ENCODE measurements at regions not wholly inside any gene's neighbourhood (a gene's known extent, or its start where the extent isn't known, plus 50 kb on each side); places are given as distances from the start of the nearest gene placed in this dataset.

DNA sequence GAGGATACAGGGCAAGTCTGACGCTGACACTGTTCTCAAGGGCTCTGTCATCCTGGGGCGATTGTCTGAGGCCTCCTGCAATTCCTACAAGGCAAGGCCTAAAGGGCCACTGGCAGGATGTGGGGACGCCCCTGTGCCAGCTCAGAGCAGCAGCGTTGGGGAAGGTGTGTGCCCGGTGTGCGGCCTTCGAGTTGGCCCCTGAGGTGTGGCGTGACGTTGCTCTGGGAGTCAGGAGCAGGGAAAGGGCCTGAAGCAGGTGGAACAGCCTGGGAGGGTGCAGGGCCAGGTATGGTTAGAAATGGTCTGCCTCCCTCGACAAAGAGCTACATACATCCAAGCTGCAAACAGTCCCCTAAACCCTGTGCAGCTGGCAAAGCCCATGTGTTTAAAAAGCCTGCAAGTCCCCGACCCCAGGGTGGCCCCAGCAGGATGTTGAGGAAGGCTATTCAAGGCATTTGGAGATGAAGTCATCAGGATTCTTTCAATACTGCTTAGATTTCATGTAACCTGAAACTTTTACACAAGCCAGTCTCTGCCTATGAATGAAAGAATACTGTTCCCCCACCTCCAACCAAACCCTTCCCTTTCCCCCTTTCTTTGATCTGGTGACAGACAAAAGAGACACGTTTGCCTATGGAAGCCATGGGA lies 142.5 kb upstream of the TNS3 start:
- DNase-seq (ENCODE audit: low spot score), result peak; percentile 75

- no peak for DNase-seq (ENCODE audit: low spot score)
Observed at GRCh38 chr7:47722126-47722525, 140.2 kb upstream of the TNS3 start.

GRCh38 chr7:47721670-47722069 lies 139.8 kb upstream of the TNS3 start:
- DNase-seq (ENCODE audit: low spot score), result no peak

- no peak for DNase-seq (ENCODE audit: low spot score)
Observed at GRCh38 chr7:47720907-47721244, 139.0 kb upstream of the TNS3 start.

GRCh38 chr7:47720141-47720906 lies 138.4 kb upstream of the TNS3 start:
- no peak for DNase-seq (ENCODE audit: low spot score)

GRCh38 chr7:47719675-47720074 lies 137.8 kb upstream of the TNS3 start:
- no peak for DNase-seq (ENCODE audit: low spot score)

DNA sequence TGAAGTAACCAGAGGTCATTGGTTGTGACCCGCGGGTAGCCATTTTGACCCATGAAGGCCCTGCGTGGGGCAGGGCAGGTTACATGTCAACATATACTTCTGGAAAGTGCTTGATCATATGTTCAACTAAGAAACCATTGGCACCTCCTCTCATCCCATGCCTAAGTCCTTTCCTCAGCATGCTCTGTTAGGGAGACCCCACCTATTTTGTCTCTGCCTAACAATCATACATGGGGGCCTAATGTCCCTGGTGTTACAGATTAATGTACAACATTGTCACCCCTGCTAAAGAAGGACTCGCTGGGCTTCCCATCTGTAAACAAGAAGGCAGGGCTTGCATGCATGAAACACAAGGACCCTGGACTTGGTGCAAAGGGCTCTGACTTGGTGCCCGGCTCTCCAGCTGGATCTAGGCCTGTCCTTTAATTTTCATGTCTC lies 133.7 kb upstream of the TNS3 start:
- no peak for DNase-seq (ENCODE audit: low spot score)

DNA sequence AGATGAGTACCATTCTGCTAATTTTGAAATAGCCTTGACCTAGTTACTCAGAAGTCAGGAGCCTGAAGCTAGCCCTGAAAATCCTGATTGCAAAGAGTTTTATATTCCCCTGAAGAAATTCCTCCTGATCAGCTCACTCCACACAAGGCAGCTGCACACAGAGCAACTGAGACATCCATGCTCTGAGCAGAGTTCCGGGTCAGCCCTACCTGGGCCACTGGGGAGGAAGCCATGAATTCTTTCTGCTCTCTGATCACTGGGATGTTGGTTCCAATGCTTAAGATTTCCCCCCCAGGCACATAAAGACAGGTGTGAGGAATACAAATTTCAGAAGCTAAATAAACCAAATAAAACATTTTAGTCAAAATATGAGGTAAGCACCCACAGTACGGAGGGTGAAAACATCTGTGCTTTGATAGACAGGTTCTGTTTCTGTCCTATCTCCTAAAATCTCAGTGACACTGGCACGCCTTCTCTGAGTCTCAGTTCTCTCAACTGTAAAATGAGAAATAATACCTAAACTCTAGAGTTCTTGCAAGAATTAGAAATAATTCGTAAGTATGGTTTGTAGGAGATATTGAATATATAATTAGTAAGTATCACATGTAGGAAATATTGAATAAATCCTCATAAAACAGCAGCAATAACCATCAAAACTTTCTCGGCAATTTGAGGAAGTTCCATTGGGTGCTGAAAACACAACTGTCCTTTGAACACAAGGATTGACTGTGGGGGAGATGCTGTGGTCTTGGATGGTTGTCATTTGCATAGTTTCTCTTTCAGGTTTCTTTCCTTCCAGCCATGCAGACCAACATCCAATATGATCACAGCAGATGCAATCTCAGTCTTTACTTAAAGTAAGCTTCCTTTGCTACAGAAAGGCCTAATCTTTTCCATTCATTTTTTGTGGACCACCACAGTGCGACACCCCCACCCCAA lies 133.0 kb upstream of the TNS3 start:
- DNase-seq (ENCODE audit: low spot score), result no peak

DNA sequence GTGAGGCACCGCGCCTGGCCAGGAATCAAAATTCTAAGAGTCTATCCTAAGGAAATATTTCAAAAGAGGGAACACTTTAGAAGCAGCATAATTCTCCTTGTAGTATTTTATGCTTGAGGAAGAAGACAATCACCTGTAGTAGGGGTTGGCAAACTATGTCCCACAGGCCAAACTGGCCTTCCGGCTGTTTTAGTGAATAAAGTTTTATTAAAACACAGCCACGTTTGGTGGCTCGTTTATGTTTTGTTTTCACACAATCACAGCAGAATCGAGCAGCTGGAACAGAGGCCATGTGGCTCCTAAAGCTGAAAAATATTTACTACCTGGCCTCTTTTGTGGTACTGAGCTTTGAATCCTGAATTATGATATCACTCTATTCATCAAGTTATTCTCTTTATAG lies 131.7 kb upstream of the TNS3 start:
- DNase-seq (ENCODE audit: low spot score), result no peak

GRCh38 chr7:47712416-47712815 lies 130.5 kb upstream of the TNS3 start:
- no peak for DNase-seq (ENCODE audit: low spot score)

DNA sequence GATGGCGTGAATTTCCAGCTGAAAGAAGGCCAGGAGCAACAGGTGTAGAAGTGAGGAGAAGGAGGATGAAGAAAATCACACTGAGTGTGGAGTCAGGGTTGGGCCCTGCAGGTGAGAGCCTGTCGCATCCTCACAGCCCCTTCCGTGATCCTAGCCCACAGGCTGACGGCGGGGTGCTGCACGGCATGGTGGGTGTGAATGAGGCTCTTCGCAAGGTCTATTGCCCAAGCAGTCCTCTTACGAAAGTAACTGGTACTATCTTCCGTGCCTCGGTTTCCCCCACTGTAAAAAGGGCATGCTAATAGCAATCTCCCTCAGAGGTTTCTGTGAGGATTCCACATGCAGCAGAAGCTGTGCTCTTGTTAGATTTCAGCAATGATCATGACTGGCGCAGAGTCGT lies 129.9 kb upstream of the TNS3 start:
- no peak for DNase-seq (ENCODE audit: low spot score)

DNA sequence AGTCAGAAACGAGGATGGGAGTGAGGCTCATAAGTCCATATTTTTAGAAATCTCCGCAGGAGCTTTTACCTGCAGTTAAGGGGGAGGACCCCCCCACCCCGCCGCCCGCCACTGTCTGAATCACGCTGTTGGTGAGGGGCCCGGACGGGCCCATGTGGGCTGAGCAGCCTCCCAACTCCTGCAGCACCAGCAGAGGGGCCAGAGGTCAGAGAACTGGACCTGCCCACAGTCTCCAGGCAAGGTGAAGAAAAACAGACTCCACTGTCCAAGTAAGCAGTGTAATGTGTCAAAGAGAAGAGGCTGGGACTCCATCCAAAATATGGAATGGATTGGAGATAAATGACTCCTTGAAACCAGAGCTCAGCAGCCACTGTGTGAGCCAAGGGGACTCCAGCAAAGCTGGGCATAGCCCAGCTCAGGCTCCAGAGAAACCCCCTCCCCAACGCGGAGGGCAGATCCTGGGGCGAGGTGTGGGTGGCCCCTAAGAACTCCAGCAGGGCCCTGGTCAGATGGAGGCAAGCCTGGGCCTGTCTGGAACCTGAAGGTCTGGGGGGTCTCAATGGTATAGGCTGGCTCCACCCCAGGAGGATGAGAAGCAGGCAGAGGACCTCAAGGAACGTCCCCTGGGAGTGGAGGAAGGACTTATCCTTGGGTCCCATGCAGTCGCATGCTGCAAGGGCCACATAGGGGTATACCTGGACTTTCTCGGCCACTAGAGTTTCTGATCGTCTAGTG lies 128.5 kb upstream of the TNS3 start:
- DNase-seq (ENCODE audit: low spot score), result no peak

DNA sequence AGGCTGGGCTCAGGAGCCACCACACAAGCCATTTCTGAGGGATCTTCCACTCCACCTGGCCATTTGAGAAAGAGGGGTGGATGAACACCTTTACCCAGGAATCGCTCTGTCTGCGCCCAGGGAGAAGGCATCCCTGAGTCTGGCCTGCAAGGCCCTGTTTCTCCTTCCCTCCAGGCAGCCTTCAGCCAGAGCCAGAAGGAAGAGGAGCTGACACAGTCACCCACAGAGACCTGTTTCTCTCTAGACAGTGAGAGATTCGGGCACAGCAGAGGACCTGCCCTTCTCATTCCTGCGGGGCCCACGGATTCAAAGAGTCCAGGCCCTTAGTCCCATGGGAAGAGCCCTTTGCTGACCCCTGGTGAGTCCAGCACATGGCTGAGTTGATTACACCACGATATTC lies 127.5 kb upstream of the TNS3 start:
- DNase-seq (ENCODE audit: low spot score), result no peak

DNA sequence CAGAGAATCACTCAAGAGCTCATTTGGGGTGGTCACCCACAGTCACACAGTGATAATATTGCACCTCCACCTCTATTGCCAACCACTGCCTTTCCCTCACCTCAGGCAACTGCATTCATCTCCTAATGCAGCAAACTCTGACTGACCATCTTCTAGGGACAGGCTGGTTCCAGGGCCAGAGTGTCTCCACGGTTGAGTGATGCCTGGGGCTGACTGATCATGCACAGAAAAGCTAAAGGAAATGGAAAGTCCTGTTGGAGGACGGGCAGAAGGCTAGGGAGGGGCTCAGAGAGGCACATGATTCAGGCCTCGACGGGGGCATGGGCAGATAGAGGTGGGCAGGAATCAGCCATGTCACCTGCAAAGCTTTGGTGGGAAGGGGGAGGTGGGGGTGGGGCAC lies 127.1 kb upstream of the TNS3 start:
- DNase-seq (ENCODE audit: low spot score), result no peak

DNA sequence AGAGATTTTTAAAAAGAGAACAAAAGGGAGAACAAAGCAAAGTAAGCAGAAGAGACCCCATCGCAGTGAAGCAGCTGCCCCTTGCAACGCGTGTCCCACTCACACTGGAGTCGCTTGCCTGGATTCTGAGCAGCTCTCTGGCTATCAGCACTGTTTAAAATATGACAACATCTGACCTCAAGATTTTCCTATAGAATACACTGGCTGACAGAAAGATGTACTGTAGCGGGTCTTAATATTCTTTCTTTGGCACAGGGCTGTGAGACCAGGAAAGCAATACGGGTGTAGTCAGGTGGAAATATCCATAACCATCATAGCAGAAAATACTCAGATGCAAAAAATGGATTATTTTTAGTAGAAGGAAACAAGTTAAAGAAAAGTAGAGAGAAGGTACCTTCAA lies 125.7 kb upstream of the TNS3 start:
- DNase-seq (ENCODE audit: low spot score), result no peak

DNA sequence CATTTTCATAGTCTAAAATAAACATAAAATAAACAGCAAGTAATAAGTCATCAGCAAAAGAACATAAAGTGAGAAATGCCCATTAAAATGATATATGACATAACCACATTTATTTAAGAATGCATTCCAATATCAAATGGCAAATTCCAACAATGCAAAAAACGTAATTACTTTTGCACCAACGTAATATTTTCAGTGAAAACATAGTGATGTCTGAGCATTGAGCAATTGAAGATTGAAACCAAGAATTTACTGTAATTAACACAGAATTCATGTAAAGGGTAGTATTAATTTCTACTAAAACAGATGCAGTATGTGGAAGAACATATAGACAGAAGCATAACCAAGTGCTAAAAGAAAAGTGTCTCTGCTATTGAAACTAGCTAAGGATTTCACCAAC lies 123.0 kb upstream of the TNS3 start:
- DNase-seq (ENCODE audit: low spot score), result no peak

DNA sequence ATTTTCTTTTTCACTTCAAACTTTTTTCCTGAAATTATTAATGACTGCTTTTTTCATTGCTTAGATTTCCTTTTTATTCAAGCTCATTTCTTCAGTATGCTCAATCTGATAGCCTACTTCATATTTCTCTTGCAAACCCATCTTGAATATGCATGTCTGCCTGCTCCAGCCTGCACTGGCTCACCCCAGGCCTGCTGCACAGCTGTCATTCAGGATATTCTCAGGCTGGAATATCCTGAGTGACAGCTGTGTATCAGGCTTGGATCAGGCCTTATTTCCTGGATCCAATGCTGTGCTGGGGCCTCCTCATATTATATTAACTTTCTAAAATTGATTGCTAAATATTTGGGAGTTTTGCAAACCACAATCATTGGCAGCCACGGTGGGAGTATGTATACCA lies 120.2 kb upstream of the TNS3 start:
- DNase-seq (ENCODE audit: low spot score), result no peak

- no peak for DNase-seq (ENCODE audit: low spot score)
Observed at GRCh38 chr7:47698386-47698785, 116.5 kb upstream of the TNS3 start.

DNA sequence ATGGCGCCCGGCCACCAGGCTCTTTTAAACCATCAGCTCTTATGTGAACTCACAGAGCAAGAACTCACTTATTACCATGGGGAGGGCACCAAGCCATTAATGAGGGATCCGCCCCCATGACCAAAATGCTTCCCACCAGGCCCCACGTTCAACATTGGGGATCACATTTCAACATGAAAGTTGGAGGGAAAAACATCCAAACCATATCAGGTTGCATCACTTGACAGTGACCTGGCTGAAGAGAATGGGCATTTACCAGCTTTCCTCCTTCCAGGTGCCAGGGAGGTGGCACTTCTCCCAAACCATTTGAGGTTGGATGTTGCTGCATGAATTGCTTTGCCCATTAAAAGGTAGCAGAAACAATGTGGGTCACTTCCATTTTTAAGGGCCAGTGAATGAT lies 115.6 kb upstream of the TNS3 start:
- DNase-seq (ENCODE audit: low spot score), result peak; percentile 62

GRCh38 chr7:47696152-47696710 lies 114.3 kb upstream of the TNS3 start:
- no peak for DNase-seq (ENCODE audit: low spot score)

- no peak for DNase-seq (ENCODE audit: low spot score)
Observed at GRCh38 chr7:47693216-47693615, 111.3 kb upstream of the TNS3 start.

- DNase-seq (ENCODE audit: low spot score), result no peak
Observed at GRCh38 chr7:47691988-47692387, 110.1 kb upstream of the TNS3 start.
